Stimulated activated CD8-positive, alpha-beta memory T cell treated with anti-CD3 and anti-CD28 coated beads, Interleukin-4, amount 100 ng/mL, for 48 hours (primary cell): ENCODE measurements at regions not wholly inside any gene's neighbourhood (a gene's known extent, or its start where the extent isn't known, plus 50 kb on each side); places are given as distances from the start of the nearest gene placed in this dataset.
"Not testable (repeated sequence)": the region's sequence is repeated elsewhere in the genome, so short reads cannot be mapped to it uniquely, and the experiment has no call there.

Experiments
- DNase-seq: peaks from one replicate; pipeline ENCODE4 v3.0.0-alpha.2; 2020

- DNase-seq, result no peak
These were observed 172.7 kb upstream of the SMIM30 start for GRCh38 chr7:113291058-113291457.

GRCh38 chr7:113289140-113289740 lies 170.9 kb upstream of the SMIM30 start:
- DNase-seq, result no peak

GRCh38 chr7:113285411-113285810 lies 167.1 kb upstream of the SMIM30 start:
- no peak for DNase-seq

- no peak for DNase-seq
These were observed 165.5 kb upstream of the SMIM30 start for GRCh38 chr7:113283861-113284260.

GRCh38 chr7:113282875-113283274 lies 164.5 kb upstream of the SMIM30 start:
- no peak for DNase-seq

- no peak for DNase-seq
These were observed 162.9 kb upstream of the SMIM30 start for GRCh38 chr7:113281223-113281622.

- no peak for DNase-seq
These were observed 160.9 kb upstream of the SMIM30 start for GRCh38 chr7:113279256-113279655.

GRCh38 chr7:113270790-113271189 lies 152.4 kb upstream of the SMIM30 start:
- DNase-seq, result no peak

- not testable (repeated sequence) for DNase-seq
These were observed 151.2 kb upstream of the SMIM30 start for GRCh38 chr7:113269592-113269991.

- DNase-seq, result no peak
These were observed 150.4 kb upstream of the SMIM30 start for GRCh38 chr7:113268757-113269156.

GRCh38 chr7:113267885-113268284 lies 149.5 kb upstream of the SMIM30 start:
- DNase-seq, result no peak

GRCh38 chr7:113267271-113267670 lies 148.9 kb upstream of the SMIM30 start:
- DNase-seq, result no peak

- no peak for DNase-seq
These were observed 145.4 kb upstream of the SMIM30 start for GRCh38 chr7:113263749-113264148.

- DNase-seq, result not testable (repeated sequence)
These were observed 144.9 kb upstream of the SMIM30 start for GRCh38 chr7:113263215-113263742.

- no peak for DNase-seq
These were observed 138.7 kb upstream of the SMIM30 start for GRCh38 chr7:113256883-113257531.

- DNase-seq, result no peak
These were observed 128.8 kb upstream of the SMIM30 start for GRCh38 chr7:113247198-113247597.

GRCh38 chr7:113246738-113247137 lies 128.4 kb upstream of the SMIM30 start:
- no peak for DNase-seq

- no peak for DNase-seq
These were observed 114.5 kb upstream of the SMIM30 start for GRCh38 chr7:113232885-113233284.

- DNase-seq, result no peak
These were observed 112.3 kb upstream of the SMIM30 start for GRCh38 chr7:113230691-113231090.

- no peak for DNase-seq
These were observed 99.0 kb upstream of the SMIM30 start for GRCh38 chr7:113217314-113217713.

GRCh38 chr7:113216038-113216437 lies 97.7 kb upstream of the SMIM30 start:
- no peak for DNase-seq

GRCh38 chr7:113209449-113210203 lies 91.3 kb upstream of the SMIM30 start:
- no peak for DNase-seq

- DNase-seq, result no peak
These were observed 89.6 kb upstream of the SMIM30 start for GRCh38 chr7:113207931-113208330.

- DNase-seq, result no peak
These were observed 89.1 kb upstream of the SMIM30 start for GRCh38 chr7:113207441-113207840.
